Stimulated activated CD4-positive, alpha-beta T cell treated with anti-CD3 and anti-CD28 coated beads, Interleukin-2, amount 100 ng/mL, for 24 hours (primary cell): ENCODE measurements at regions not wholly inside any gene's neighbourhood (a gene's known extent, or its start where the extent isn't known, plus 50 kb on each side); places are given as distances from the start of the nearest gene placed in this dataset.
"Not testable (repeated sequence)": the region's sequence is repeated elsewhere in the genome, so short reads cannot be mapped to it uniquely, and the experiment has no call there.

Experiments used
- DNase-seq, 2 donors: peaks; one replicate each; pipeline ENCODE4 v3.0.0-alpha.2; 2020

GRCh38 chr3:87486115-87486514 lies 209.7 kb upstream of the POU1F1 start:
- no peak for DNase-seq

- DNase-seq, result no peak
These were observed 202.3 kb upstream of the POU1F1 start for GRCh38 chr3:87478716-87479115.

- no peak for DNase-seq
These were observed 197.6 kb upstream of the POU1F1 start for GRCh38 chr3:87473944-87474343.

- no peak for DNase-seq
These were observed 192.6 kb upstream of the POU1F1 start for GRCh38 chr3:87468938-87469337.

GRCh38 chr3:87468235-87468634 lies 191.9 kb upstream of the POU1F1 start:
- DNase-seq, result no peak

GRCh38 chr3:87462228-87462627 lies 185.8 kb upstream of the POU1F1 start:
- no peak for DNase-seq

- no peak for DNase-seq
These were observed 185.1 kb upstream of the POU1F1 start for GRCh38 chr3:87461443-87461842.

- DNase-seq, result no peak
These were observed 184.7 kb upstream of the POU1F1 start for GRCh38 chr3:87461036-87461435.

GRCh38 chr3:87448558-87448957 lies 172.2 kb upstream of the POU1F1 start:
- DNase-seq, result no peak

GRCh38 chr3:87446849-87447387 lies 170.5 kb upstream of the POU1F1 start:
- DNase-seq, result no peak

- no peak for DNase-seq
These were observed 166.1 kb upstream of the POU1F1 start for GRCh38 chr3:87442470-87442869.

GRCh38 chr3:87437765-87438164 lies 161.4 kb upstream of the POU1F1 start:
- no peak for DNase-seq

- no peak for DNase-seq
These were observed 160.6 kb upstream of the POU1F1 start for GRCh38 chr3:87436781-87437543.

- DNase-seq, result no peak
These were observed 159.7 kb upstream of the POU1F1 start for GRCh38 chr3:87435926-87436620.

- not testable (repeated sequence) for DNase-seq
These were observed 157.1 kb upstream of the POU1F1 start for GRCh38 chr3:87433445-87433844.

- no peak for DNase-seq
These were observed 150.5 kb upstream of the POU1F1 start for GRCh38 chr3:87426918-87427317.

GRCh38 chr3:87425056-87425455 lies 148.7 kb upstream of the POU1F1 start:
- no peak for DNase-seq

GRCh38 chr3:87423336-87423735 lies 147.0 kb upstream of the POU1F1 start:
- no peak for DNase-seq

- no peak for DNase-seq
These were observed 145.9 kb upstream of the POU1F1 start for GRCh38 chr3:87422333-87422732.

GRCh38 chr3:87420171-87420570 lies 143.8 kb upstream of the POU1F1 start:
- DNase-seq, result no peak

- no peak for DNase-seq
These were observed 137.9 kb upstream of the POU1F1 start for GRCh38 chr3:87414271-87414670.

- DNase-seq, result no peak
These were observed 137.4 kb upstream of the POU1F1 start for GRCh38 chr3:87413814-87414213.

GRCh38 chr3:87410110-87410509 lies 133.7 kb upstream of the POU1F1 start:
- DNase-seq, result no peak

GRCh38 chr3:87398168-87398801 lies 121.9 kb upstream of the POU1F1 start:
- no peak for DNase-seq
